Effector memory CD4-positive, alpha-beta T cell (primary cell): ENCODE measurements at regions not wholly inside any gene's neighbourhood (a gene's known extent, or its start where the extent isn't known, plus 50 kb on each side); places are given as distances from the start of the nearest gene placed in this dataset.
"Not testable (repeated sequence)": the region's sequence is repeated elsewhere in the genome, so short reads cannot be mapped to it uniquely, and the experiment has no call there.

Experiments used
- DNase-seq, 3 donors: peaks; one replicate each; pipeline ENCODE4 v3.0.0-alpha.2; 2020
- H3K27ac ChIP-seq: 2 replicates; pipeline ENCODE4 v1.7.0; 2013; ENCODE audit warnings: mild to moderate bottlenecking, low read length, moderate library complexity; ENCODE audit not compliant: insufficient read depth, poor library complexity, severe bottlenecking
- H3K27me3 ChIP-seq: replicated peaks from 2 replicates; pipeline ENCODE4 v1.7.0; 2013; ENCODE audit warnings: mild to moderate bottlenecking, low read length; ENCODE audit not compliant: insufficient read depth, control insufficient read depth, poor library complexity, severe bottlenecking
- H3K36me3 ChIP-seq: 2 replicates; pipeline ENCODE4 v1.7.0; 2013; ENCODE audit warnings: mild to moderate bottlenecking, low read length, moderate library complexity; ENCODE audit not compliant: control insufficient read depth, insufficient read depth
- H3K4me1 ChIP-seq: 2 replicates; pipeline ENCODE4 v1.7.0; 2013; ENCODE audit warnings: low read length, mild to moderate bottlenecking; ENCODE audit not compliant: control insufficient read depth, insufficient read depth, poor library complexity, severe bottlenecking
- H3K4me3 ChIP-seq: 2 replicates; pipeline ENCODE4 v1.7.0; 2013; ENCODE audit warnings: low read length, low read depth, mild to moderate bottlenecking; ENCODE audit not compliant: insufficient read depth, poor library complexity, severe bottlenecking
- H3K9me3 ChIP-seq: 2 replicates; pipeline ENCODE4 v1.7.0; 2013; ENCODE audit warnings: mild to moderate bottlenecking, low read length, moderate library complexity; ENCODE audit not compliant: control insufficient read depth

- Histone ChIP-seq H3K27ac (no peak overlapping the region), H3K27me3 (no peaks in the 10 kb centered on the region), H3K36me3 (no peaks in the 10 kb centered on the region), H3K4me3 (no peak overlapping the region), H3K4me1 (no peaks in the 10 kb centered on the region), H3K9me3 (no peaks in the 10 kb centered on the region)
- DNase-seq: no peak
Observed at GRCh38 chr19:27824108-27824507, 1388.8 kb downstream of the UQCRFS1 start.

- no peaks in the 10 kb centered on the region for H3K4me1 ChIP-seq
- H3K27ac ChIP-seq: no peak overlapping the region
- DNase-seq: no peak
- no peaks in the 10 kb centered on the region for H3K36me3 ChIP-seq
- no peaks in the 10 kb centered on the region for H3K27me3 ChIP-seq
- no peaks in the 10 kb centered on the region for H3K9me3 ChIP-seq
- no peak overlapping the region for H3K4me3 ChIP-seq
Observed at GRCh38 chr19:27822336-27822735, 1390.6 kb downstream of the UQCRFS1 start.

GRCh38 chr19:27821418-27822018, 1391.4 kb downstream of the UQCRFS1 start:
- Histone ChIP-seq H3K4me3 (no peak overlapping the region), H3K27me3 (no peaks in the 10 kb centered on the region), H3K4me1 (no peaks in the 10 kb centered on the region), H3K9me3 (no peaks in the 10 kb centered on the region), H3K27ac (no peak overlapping the region), H3K36me3 (no peaks in the 10 kb centered on the region)
- DNase-seq: no peak

GRCh38 chr19:27815985-27816384, 1397.0 kb downstream of the UQCRFS1 start:
- Histone ChIP-seq H3K27ac (no peak overlapping the region), H3K36me3 (no peaks in the 10 kb centered on the region), H3K9me3 (no peaks in the 10 kb centered on the region), H3K4me3 (no peak overlapping the region), H3K4me1 (no peaks in the 10 kb centered on the region), H3K27me3 (no peaks in the 10 kb centered on the region)
- DNase-seq: no peak

- H3K36me3 ChIP-seq, H3K4me3 ChIP-seq, DNase-seq, H3K27me3 ChIP-seq, H3K4me1 ChIP-seq, H3K27ac ChIP-seq, H3K9me3 ChIP-seq: not testable (repeated sequence)
Observed at GRCh38 chr19:27814834-27815233, 1398.1 kb downstream of the UQCRFS1 start.

GRCh38 chr19:27814274-27814673, 1398.7 kb downstream of the UQCRFS1 start:
- H3K27me3 ChIP-seq, H3K4me3 ChIP-seq, H3K36me3 ChIP-seq, H3K9me3 ChIP-seq, DNase-seq, H3K4me1 ChIP-seq, H3K27ac ChIP-seq: not testable (repeated sequence)

GRCh38 chr19:27806471-27807070, 1406.4 kb downstream of the UQCRFS1 start:
- no peak for DNase-seq
- Histone ChIP-seq H3K36me3 (no peaks in the 10 kb centered on the region), H3K4me1 (no peaks in the 10 kb centered on the region), H3K4me3 (no peak overlapping the region), H3K27ac (no peak overlapping the region), H3K27me3 (no peaks in the 10 kb centered on the region), H3K9me3 (no peaks in the 10 kb centered on the region)

GRCh38 chr19:27805848-27806247, 1407.1 kb downstream of the UQCRFS1 start:
- Histone ChIP-seq H3K36me3 (no peaks in the 10 kb centered on the region), H3K9me3 (no peaks in the 10 kb centered on the region), H3K4me3 (no peak overlapping the region), H3K27me3 (no peaks in the 10 kb centered on the region), H3K27ac (no peak overlapping the region), H3K4me1 (no peaks in the 10 kb centered on the region)
- no peak for DNase-seq

GRCh38 chr19:27802293-27802692, 1410.7 kb downstream of the UQCRFS1 start:
- not testable (repeated sequence) for DNase-seq, H3K9me3 ChIP-seq, H3K4me3 ChIP-seq, H3K27ac ChIP-seq, H3K4me1 ChIP-seq, H3K27me3 ChIP-seq, H3K36me3 ChIP-seq

- H3K27ac ChIP-seq: no peak overlapping the region
- peaks cover 9% of the 10 kb centered on the region for H3K4me1 ChIP-seq
- H3K27me3 ChIP-seq: no peaks in the 10 kb centered on the region
- no peak for DNase-seq
- no peak overlapping the region for H3K4me3 ChIP-seq
- H3K36me3 ChIP-seq: no peaks in the 10 kb centered on the region
- no peaks in the 10 kb centered on the region for H3K9me3 ChIP-seq
Observed at GRCh38 chr19:27796540-27796939, 1416.4 kb downstream of the UQCRFS1 start.
